ENCODE measurements at regions not wholly inside any gene's neighbourhood (a gene's known extent, or its start where the extent isn't known, plus 50 kb on each side); places are given as distances from the start of the nearest gene placed in this dataset.

DNA sequence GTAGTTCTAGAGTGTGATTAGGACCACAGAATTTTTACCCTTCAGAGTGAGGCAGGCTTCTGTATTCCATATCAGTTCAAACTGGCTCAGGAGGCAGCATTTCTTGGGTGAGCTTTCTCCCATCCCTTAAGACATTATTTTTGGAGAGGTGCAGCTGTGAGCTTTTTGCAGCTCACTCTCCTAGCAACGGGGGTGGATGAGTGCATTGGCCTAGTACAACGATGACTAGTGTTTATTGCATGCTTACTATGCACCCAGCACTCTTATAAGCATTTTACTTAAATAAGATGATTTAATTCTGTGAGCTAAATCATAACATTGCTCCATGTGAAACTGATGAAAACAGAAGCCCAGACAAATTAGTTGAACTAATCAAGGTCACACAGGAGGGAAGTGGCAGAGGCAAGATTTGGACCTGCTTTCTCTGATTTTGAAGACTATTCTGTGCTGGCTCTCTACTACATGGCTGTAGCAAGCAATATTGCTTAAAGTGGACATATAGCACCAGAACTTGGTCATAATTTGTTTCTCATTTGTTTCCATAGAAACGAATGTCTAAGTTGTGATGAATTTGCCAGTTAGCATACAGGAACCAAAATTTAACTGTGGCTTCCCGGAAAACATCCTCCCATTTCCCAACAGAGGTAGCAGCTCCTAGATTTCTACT is 372.1 kb upstream of the RIOK2 start:
- no peak for TF ChIP-seq EZH2phosphoT487 (IDR thresholded peaks at IDR 0.05; ENCODE audit: insufficient read depth, low read depth)
- no peak for TF ChIP-seq EZH2 (IDR thresholded peaks at IDR 0.05; ENCODE audit: insufficient read depth, poor library complexity, severe bottlenecking)

Measured in GM23248 (cell line).